ENCODE measurements at regions not wholly inside any gene's neighbourhood (a gene's known extent, or its start where the extent isn't known, plus 50 kb on each side); places are given as distances from the start of the nearest gene placed in this dataset.

GRCh38 chr14:83300476-83301064 is 1766.9 kb upstream of the SEL1L start:
- Histone ChIP-seq H3K4me3 (replicated peaks; ENCODE audit: low read depth, low read length) (no peak overlapping the region), H3K27me3 (replicated peaks; ENCODE audit: control insufficient read depth, insufficient read depth, low read length) (no peaks in the 10 kb centered on the region), H3K36me3 (ENCODE audit: control insufficient read depth, insufficient read depth, low read length) (no peaks in the 10 kb centered on the region)
- DNase-seq (ENCODE audit: extremely low read depth, insufficient read length) = no peak
- TF ChIP-seq CTCF (IDR thresholded peaks at IDR 0.05; ENCODE audit: insufficient read depth, low read length, poor library complexity, severe bottlenecking) = peak; percentile 61

GRCh38 chr14:83301791-83302190 is 1768.1 kb upstream of the SEL1L start:
- Histone ChIP-seq H3K36me3 (ENCODE audit: control insufficient read depth, insufficient read depth, low read length) (no peaks in the 10 kb centered on the region), H3K27me3 (replicated peaks; ENCODE audit: control insufficient read depth, insufficient read depth, low read length) (no peaks in the 10 kb centered on the region), H3K4me3 (replicated peaks; ENCODE audit: low read depth, low read length) (no peak overlapping the region)
- TF ChIP-seq CTCF (IDR thresholded peaks at IDR 0.05; ENCODE audit: insufficient read depth, low read length, poor library complexity, severe bottlenecking) = no peak
- no peak for DNase-seq (ENCODE audit: extremely low read depth, insufficient read length)

- H3K27me3 ChIP-seq (replicated peaks; ENCODE audit: control insufficient read depth, insufficient read depth, low read length) = no peaks in the 10 kb centered on the region
- TF ChIP-seq CTCF (IDR thresholded peaks at IDR 0.05; ENCODE audit: insufficient read depth, low read length, poor library complexity, severe bottlenecking) = no peak
- no peak overlapping the region for H3K4me3 ChIP-seq (replicated peaks; ENCODE audit: low read depth, low read length)
- no peak for DNase-seq (ENCODE audit: extremely low read depth, insufficient read length)
- no peaks in the 10 kb centered on the region for H3K36me3 ChIP-seq (ENCODE audit: control insufficient read depth, insufficient read depth, low read length)
Observed at GRCh38 chr14:83309211-83309610, 1775.6 kb upstream of the SEL1L start.

GRCh38 chr14:83309833-83310232 is 1776.2 kb upstream of the SEL1L start:
- Histone ChIP-seq H3K4me3 (replicated peaks; ENCODE audit: low read depth, low read length) (no peak overlapping the region), H3K27me3 (replicated peaks; ENCODE audit: control insufficient read depth, insufficient read depth, low read length) (no peaks in the 10 kb centered on the region), H3K36me3 (ENCODE audit: control insufficient read depth, insufficient read depth, low read length) (no peaks in the 10 kb centered on the region)
- no peak for TF ChIP-seq CTCF (IDR thresholded peaks at IDR 0.05; ENCODE audit: insufficient read depth, low read length, poor library complexity, severe bottlenecking)
- no peak for DNase-seq (ENCODE audit: extremely low read depth, insufficient read length)

GRCh38 chr14:83312511-83312910 is 1778.9 kb upstream of the SEL1L start:
- H3K36me3 ChIP-seq (ENCODE audit: control insufficient read depth, insufficient read depth, low read length) = no peaks in the 10 kb centered on the region
- no peak overlapping the region for H3K4me3 ChIP-seq (replicated peaks; ENCODE audit: low read depth, low read length)
- H3K27me3 ChIP-seq (replicated peaks; ENCODE audit: control insufficient read depth, insufficient read depth, low read length) = no peaks in the 10 kb centered on the region
- DNase-seq (ENCODE audit: extremely low read depth, insufficient read length) = no peak
- TF ChIP-seq CTCF (IDR thresholded peaks at IDR 0.05; ENCODE audit: insufficient read depth, low read length, poor library complexity, severe bottlenecking) = no peak

GRCh38 chr14:83314764-83315163 is 1781.1 kb upstream of the SEL1L start:
- no peak overlapping the region for H3K4me3 ChIP-seq (replicated peaks; ENCODE audit: low read depth, low read length)
- TF ChIP-seq CTCF (IDR thresholded peaks at IDR 0.05; ENCODE audit: insufficient read depth, low read length, poor library complexity, severe bottlenecking) = no peak
- H3K27me3 ChIP-seq (replicated peaks; ENCODE audit: control insufficient read depth, insufficient read depth, low read length) = no peaks in the 10 kb centered on the region
- H3K36me3 ChIP-seq (ENCODE audit: control insufficient read depth, insufficient read depth, low read length) = no peaks in the 10 kb centered on the region
- no peak for DNase-seq (ENCODE audit: extremely low read depth, insufficient read length)
